ENCODE measurements at regions not wholly inside any gene's neighbourhood (a gene's known extent, or its start where the extent isn't known, plus 50 kb on each side); places are given as distances from the start of the nearest gene placed in this dataset.

DNA sequence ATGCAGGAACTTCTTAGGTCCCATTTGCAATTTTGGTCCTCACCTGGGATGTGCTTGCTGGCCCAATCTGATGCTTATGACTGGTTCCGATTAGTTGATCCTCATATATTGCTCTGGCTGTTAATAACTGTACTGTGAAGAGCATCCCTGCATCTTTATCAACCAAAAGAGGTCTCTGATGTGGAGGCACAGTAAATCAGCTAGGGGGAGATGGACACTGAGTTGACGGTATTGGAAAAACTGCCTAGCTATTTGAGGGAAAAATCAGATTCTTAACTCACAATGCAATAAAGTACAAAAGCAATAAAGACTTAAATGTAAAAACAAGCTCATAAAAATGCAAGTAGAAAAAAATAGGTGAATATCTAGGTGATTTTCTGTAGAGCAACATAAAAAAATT lies 188.0 kb upstream of the TCF4 start:
- DNase-seq (ENCODE audit: low read depth), result no peak
- no peak overlapping the region for H3K4me3 ChIP-seq (ENCODE audit: low read length)
- TF ChIP-seq, protein P1, sequence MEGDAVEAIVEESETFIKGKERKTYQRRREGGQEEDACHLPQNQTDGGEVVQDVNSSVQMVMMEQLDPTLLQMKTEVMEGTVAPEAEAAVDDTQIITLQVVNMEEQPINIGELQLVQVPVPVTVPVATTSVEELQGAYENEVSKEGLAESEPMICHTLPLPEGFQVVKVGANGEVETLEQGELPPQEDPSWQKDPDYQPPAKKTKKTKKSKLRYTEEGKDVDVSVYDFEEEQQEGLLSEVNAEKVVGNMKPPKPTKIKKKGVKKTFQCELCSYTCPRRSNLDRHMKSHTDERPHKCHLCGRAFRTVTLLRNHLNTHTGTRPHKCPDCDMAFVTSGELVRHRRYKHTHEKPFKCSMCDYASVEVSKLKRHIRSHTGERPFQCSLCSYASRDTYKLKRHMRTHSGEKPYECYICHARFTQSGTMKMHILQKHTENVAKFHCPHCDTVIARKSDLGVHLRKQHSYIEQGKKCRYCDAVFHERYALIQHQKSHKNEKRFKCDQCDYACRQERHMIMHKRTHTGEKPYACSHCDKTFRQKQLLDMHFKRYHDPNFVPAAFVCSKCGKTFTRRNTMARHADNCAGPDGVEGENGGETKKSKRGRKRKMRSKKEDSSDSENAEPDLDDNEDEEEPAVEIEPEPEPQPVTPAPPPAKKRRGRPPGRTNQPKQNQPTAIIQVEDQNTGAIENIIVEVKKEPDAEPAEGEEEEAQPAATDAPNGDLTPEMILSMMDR (conservative IDR thresholded peaks at IDR 0.05; ENCODE audit: low read length), result peak; percentile 31; the same call in 1 of the 2 replicates

DNA sequence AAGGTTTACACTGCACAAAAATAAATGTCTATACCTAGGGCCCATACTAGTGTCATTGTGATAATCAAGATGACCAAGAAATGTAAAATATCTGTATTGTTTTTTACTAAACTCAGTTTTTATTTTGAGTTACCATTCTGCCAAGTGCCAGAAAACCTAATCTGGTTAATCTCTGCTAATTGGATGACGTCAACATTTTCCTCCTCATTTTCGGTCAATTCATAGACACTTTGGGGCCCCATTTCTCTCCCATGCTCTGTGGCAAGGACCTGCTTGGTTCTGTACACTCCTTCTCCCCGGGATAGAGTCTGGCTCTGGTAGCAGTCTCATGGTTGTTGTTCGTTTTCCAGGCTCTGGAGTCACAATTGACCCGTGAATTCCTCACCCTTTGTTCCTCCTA lies 186.5 kb upstream of the TCF4 start:
- DNase-seq (ENCODE audit: low read depth), result no peak
- H3K4me3 ChIP-seq (ENCODE audit: low read length), result no peak overlapping the region
- TF ChIP-seq, protein P1 (conservative IDR thresholded peaks at IDR 0.05; ENCODE audit: low read length), result no peak

DNA sequence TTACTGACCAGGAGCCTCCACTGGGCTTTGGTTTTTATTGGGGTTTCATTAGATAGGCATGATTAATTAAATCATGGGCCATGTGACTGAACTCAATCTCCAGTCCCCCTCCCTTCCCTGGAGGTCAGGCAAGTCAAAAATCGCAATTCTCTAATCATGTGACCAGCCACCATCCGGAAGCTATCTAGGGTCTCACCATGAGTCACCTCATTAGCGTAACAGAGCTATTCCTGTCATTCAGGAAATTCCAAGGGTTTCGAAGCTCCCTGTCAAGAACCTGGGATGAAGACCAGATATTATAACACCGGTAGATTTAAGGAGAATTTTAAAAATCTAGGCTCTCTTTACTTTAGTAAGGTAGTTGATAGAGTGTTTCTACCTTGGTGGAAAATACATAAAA lies 180.3 kb upstream of the TCF4 start:
- H3K4me3 ChIP-seq (ENCODE audit: low read length), result no peak overlapping the region
- TF ChIP-seq, protein P1 (conservative IDR thresholded peaks at IDR 0.05; ENCODE audit: low read length), result no peak
- peak; percentile 24 for DNase-seq (ENCODE audit: low read depth)

DNA sequence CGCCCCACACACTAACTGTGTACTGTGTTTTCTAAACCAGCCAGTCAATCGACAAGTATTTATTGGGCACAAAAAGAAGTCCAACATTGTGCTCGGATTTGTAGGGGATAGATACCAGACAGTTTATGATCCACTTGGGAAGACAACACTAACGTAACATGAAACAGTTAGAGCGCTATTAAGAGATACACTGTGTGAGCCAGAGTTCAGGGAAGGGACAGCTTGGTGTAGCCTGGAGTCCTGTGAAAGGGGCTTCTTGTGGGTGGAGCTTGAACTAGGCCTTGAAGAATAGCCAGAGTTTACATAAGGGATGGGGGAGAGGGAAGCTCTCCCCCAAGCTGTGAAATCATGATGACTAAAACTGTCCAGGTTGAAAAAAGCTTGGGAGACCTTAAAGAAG lies 176.4 kb upstream of the TCF4 start:
- H3K4me3 ChIP-seq (ENCODE audit: low read length), result no peak overlapping the region
- DNase-seq (ENCODE audit: low read depth), result no peak
- TF ChIP-seq, protein P1 (conservative IDR thresholded peaks at IDR 0.05; ENCODE audit: low read length), result no peak

DNA sequence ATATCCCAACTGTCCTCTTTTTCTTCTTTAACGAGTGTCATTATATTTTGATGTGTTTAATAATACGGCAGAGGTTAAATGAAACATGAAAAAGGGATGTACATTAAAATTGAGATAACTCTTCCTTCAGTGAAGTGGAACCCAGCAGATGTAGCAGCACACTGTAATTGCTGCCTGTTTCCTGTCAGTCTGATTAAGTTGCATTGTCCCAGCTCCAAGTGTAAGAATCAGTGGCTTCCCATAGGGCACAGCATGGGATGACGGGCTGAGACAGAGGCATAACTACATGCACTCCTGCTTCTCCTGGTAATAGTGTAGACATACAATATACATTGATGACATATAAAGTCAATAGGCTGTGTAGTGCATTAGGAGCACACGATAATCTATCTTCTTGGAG lies 175.8 kb upstream of the TCF4 start:
- peak; percentile 6 for DNase-seq (ENCODE audit: low read depth)
- no peak overlapping the region for H3K4me3 ChIP-seq (ENCODE audit: low read length)
- TF ChIP-seq, protein P1 (conservative IDR thresholded peaks at IDR 0.05; ENCODE audit: low read length), result no peak

DNA sequence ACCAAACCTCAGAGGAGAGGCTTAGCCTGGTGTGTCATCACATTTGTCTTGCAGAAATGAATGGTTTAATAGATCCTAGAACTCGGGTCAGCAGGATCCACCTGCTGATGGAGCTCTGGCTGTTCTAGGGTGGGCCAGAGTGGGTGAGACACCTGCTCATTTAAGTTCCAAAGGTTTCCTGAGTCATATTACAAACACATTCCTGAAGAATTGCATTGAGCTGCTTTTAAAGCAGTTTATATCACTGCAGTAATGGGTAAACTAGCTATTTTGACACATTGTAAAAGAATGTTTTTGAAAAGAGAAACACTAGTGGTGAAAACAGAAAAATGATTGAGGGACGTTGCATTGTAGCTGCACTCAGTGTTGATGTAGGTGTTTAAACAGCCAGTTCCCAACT lies 175.3 kb upstream of the TCF4 start:
- H3K4me3 ChIP-seq (ENCODE audit: low read length), result no peak overlapping the region
- DNase-seq (ENCODE audit: low read depth), result peak; percentile 50
- TF ChIP-seq, protein P1 (conservative IDR thresholded peaks at IDR 0.05; ENCODE audit: low read length), result no peak

DNA sequence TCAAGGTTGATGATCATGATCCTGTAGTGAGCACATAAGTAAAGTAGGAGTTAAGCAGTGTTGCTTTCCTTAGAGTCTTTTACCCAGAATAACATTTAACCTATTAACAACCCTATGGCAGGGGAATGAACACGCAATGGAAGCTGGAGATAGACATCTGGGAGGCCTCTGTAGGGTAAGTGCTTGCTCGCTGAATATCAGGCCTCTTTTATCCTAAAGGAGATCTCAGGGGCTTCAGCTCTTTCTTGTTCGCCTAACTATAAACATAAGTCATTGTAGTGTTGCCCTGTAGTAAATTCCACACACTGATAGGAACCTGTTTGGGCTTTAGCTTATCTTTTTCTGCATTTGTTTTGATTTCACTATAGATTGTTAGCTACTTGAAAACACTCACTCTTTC lies 174.4 kb upstream of the TCF4 start:
- H3K4me3 ChIP-seq (ENCODE audit: low read length), result no peak overlapping the region
- TF ChIP-seq, protein P1 (conservative IDR thresholded peaks at IDR 0.05; ENCODE audit: low read length), result no peak
- no peak for DNase-seq (ENCODE audit: low read depth)
